HG02798 (cell line): ENCODE measurements at regions not wholly inside any gene's neighbourhood (a gene's known extent, or its start where the extent isn't known, plus 50 kb on each side); places are given as distances from the start of the nearest gene placed in this dataset.

Experiments
- ATAC-seq: cut with Tn5 transposase; IDR thresholded peaks from one replicate; pipeline ENCODE4 v1.9.1; 2021; ENCODE audit warnings: mild to moderate bottlenecking; ENCODE audit not compliant: unreplicated experiment, poor library complexity

DNA sequence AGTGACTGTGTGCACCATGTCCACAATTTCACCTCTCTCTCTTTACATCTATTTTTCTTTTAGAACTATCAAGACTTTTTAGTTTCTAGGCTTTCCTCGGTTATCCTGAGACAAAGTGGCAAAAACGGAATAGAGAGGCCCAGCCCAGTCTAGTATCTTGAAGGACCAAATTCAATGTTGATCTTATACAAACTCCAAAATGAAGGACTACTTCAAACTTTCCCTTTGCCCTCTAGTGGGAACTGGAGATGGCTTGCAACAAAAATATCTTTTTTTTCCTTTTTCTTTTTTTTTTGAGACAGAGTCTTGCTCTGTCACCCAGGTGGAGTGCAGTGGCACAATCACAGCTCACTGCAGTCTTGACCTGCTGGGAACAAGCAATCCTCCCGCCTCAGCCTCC lies 338.5 kb upstream of the UMPS start:
- no peak for ATAC-seq

DNA sequence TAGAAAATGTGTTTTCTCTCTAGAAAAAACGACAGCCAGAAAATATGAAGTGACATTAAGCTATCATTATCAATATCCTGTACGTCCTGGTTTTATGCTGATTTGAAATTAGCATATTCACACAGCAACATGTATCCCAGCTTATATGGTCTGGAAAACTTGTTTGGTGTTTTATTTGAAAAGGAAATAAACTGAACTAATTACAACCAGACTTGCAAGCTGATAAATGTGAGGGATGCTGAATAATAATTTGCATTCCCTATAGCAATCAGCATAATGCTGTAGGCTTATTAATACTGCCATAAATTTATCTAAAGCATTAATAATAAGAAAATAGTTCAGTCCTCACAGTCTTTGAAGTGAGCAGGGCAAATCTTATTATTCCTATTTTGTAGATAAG lies 336.9 kb upstream of the UMPS start:
- ATAC-seq: no peak

DNA sequence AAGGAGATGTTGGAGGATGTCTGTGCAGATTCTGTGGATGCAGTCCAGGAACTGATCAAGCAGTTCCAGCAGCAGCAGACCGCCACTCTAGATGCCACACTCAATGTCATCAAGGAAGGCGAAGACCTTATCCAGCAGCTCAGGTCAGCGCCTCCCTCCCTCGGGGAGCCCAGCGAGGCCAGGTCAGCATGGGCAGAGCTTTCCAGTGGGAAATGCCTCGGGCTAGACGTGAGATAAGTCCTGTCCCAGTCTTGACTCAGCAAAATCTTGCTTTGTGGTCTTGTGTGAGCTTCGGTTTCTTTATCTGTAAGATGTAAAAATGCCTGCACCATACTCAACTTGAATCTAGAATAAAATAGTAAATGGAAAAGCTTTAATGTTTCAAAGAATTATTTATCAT lies 335.1 kb upstream of the UMPS start:
- ATAC-seq: no peak

DNA sequence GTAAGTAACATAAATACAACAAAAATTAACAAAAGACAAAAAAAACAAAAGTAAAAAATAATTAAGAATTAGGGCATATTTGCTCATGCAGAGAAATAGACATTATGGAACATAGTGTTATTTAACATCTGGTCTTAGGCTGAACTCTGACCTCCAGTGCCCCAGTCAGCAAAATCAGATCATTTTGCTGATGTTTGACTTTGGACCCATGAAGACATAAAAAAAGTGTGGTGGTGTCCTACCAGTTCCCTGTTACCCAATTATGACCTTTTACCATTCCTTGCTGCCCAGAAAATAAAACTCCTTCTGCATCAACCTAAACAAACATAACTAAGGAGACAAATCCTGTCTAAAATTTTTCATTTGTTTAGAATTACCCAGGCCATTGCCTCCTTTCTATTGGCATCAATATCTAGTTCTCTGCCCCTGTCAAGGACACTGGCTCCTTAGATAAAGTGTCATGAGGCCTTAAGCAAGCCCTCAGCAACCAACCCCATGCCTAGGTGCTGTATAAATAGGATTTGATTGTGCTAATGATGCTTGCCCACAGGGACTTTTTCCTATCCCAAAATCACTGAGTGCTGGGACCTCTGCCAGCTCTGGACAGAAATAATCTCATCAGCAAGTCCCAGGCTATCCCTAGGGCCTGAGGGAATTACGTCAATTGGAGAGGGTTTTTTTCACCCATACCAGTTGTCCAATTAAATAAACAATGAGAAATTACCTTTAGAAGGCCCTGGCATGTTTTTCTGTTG lies 334.5 kb upstream of the UMPS start:
- no peak for ATAC-seq

DNA sequence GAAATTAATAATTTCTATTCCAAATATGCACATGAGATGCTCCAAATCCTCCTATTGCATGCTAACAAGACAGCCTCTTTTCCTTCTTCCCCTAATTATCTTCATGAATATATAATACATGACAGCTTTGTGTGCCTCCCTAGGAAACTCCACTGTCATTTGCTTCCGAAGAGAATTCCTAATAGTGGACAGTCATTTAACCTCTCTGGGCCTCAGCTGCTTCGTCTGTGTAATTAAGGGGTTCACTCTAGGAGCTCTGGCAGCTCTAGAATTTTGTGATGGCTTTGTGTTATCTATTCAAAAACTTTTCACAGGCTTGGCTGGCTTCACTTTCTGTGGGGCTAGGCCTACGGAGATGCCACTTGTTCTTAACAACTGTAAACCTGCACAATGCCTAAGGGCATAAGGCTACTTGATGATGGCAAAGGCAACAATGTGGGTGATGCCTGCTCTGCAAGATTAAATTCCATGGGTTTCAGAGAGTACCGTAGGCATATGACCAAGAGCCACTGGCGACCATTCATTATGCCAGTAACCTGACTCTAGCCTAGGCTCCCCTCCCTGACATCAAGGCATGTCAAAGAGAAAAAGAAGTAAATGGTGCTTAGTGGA lies 333.8 kb upstream of the UMPS start:
- ATAC-seq: no peak

DNA sequence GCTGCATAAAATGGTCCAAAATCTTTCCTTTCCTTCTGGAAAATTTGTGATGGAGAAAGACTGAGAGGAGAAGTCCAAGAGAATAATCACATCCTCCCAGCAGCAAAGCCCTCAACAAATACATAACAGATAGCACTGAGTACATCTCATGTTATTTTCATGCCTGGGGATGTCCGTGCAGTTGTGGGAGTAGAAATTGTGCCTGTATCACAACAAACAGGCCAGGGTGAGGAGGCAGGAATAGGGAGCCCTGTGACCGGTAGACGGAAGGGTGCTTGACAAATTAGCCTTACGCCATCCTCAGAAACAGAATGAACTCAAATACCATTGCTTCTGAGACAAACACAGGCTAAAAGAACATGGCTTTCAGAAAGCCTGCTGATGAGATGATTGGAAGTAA lies 333.2 kb upstream of the UMPS start:
- no peak for ATAC-seq

DNA sequence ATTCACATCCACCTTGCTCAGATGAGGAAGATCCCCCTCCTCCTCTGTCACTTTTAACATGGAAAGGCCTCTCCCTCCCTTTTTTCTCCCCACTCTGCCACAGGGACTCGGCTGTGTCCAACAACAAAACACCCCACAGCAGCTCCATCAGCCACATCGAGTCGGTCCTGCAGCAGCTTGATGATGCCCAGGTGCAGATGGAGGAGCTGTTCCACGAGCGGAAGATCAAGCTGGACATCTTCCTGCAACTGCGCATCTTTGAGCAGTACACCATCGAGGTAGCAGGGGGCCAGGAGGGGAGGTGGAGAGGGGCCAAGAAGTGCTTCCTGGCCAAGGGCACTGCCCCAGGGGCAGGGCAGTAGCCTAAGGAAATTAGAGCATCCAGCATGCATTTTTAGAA lies 331.7 kb upstream of the UMPS start:
- ATAC-seq: no peak

DNA sequence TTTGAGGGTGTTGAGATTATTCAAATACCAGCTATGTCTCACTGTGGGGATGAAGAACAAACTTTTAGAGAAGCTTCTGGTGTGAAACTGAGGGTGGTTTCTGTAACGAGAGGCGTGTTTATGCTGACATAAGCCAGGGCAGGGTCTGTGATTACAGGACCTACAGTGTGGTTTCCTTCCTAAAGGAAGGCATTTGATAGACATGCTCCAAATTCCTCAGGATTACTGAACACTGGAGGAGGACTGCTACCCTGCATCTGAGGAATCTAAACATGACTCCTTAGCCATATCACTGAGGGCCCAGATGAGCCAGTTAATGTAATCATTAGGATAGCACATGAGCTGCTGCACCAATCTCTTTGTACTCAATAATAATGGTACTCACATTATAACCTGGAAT lies 328.4 kb upstream of the UMPS start:
- no peak for ATAC-seq

DNA sequence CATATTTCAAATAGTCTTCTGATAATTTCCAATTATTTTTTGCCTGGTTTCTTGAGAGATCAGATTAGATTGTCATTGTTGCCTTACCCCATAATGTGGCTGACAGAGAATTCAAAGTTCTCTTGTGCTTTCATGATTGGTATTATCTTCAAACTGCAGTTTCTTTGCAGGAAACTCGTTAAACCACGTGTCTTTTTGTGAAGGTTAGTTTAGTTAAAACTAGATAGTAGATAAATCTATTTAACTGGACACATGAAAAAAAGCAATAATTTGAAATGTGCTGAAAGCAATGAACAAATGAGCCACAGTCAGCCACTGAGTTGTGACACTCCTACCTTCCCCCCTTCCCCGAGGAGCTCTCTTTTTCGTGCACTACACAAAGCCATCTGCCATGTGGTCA lies 327.5 kb upstream of the UMPS start:
- no peak for ATAC-seq

DNA sequence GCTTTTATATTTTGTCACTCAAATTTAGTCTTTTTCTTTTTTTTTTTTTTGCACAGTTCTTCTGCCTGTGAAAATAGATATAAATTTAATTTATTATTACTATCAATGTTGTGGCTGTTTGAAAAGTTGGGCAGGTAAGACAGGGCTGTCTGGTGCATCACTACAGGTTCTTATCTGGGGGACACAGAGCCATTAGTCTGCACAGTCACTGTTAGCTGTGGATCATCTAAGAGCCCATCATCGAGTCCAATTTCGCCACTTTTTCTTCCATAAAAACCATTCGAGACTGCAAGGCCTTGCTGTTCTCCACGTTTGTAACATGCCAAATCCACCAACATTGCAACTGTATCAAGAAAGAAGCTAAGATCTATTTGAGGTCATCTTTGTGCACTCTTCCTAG lies 325.6 kb upstream of the UMPS start:
- ATAC-seq: no peak

DNA sequence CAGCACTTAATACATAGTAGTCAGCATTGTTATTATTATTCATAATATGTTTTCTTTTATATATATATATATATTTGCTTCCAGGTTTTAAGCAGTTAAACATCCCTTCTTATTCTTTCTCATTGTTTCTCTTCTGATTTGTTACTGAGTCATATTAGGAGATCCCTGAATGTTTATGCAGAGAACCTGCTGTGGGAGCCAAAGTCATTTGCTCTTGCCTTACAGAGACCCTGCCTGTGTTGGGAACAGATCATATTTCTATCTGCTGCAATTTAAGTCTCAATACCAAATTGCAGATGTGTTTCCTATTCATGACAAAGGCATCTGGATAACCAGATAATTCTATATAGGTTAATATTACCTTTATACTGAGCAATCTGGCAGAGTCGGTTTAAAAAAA lies 323.0 kb upstream of the UMPS start:
- ATAC-seq: no peak

DNA sequence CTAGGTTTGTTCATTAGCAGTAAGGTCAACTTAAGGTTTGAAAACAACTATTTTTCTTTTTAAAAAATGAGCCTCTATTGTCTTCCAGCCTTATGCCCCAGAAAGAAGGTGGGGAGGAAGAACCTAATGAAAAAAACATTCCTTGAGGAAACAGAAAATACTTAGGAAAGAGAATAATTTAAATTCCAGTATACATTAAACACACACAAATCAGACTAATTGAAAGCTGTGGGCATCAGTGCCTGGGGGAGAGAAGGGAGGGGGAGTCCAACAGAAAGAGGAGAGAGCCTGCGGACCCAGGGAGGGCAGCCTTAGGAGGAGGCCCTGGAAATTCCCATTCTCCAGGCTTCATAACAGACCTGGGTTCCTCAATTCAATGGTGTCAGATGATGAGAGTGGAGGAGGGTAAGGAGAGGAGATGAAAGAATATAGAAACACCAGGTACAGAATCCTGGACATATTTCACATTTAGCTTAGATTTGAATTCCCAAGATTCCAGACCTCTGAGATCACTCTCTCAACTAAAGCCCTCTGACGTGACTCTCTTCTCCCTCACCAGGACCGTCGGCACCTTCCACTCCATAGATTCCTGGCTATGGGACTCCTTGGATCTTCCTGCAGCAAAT lies 320.5 kb upstream of the UMPS start:
- ATAC-seq: no peak

DNA sequence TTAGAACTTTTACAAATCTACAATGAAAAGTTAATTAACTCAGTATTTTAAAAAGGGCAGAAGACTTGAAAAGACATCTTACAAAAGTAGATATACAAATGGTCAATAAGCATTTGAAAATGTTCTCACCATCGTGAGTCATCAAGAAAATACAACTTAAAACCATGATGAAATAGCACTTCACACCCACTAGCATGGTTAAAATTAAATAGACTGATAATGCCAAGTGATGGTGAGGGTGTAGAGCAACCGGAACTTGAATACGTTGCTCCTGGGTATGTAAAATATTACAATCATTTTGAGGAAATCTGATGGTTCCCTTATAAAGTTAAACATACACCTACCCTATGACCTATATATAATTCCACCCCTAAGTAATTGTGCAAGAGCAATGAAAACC lies 319.8 kb upstream of the UMPS start:
- no peak for ATAC-seq

DNA sequence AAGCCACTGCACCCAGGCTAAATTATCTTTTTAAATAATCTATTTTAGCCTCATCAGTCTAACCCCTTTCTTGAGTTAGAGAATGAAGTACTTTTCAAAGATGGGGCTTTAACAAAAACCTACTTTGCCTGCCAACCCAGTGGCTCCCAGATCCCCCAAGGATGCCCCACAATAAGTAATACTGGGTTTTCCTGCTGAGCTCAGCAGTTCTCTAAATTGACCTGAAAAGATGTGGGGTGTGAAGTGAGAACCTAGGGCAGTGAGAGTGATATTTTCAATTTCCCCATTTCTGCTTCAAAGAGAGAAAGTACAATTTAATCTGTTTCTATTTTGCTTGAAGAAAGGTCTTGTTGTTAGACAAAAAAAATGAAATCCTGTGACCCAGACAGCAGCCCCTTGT lies 318.5 kb upstream of the UMPS start:
- ATAC-seq: no peak

DNA sequence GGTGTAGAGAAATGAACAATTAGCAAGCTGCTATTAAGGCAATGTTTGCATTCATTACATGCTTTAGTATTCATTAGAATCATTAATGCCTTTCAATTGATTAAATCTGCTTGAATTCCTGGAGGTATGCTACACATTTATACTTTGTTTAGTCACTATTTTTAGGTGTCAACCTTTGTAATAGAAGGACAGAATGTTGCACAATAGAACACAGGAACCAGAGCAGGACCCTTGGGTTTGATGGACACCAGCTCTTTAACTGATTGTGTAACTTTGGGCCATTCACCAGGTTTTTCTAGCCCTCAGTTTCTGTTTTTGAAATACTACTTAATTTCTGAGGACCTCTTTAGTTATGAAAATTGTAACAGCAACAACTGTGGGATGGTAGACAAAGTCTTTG lies 317.6 kb upstream of the UMPS start:
- ATAC-seq: no peak

DNA sequence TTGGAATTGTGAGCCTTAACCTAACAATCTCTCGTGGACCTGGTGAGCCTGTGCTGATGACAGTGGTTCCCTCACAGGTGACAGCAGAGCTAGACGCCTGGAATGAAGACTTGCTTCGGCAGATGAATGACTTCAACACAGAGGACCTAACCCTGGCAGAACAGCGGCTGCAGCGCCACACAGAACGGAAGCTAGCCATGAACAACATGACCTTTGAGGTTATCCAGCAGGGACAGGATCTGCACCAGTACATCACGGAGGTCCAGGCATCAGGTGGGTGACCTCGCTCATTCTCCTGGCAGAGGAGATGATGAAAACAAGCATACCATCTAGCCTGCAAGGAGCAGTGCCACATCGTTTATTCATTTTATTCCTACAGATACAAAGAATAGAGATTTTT lies 316.9 kb upstream of the UMPS start:
- no peak for ATAC-seq

DNA sequence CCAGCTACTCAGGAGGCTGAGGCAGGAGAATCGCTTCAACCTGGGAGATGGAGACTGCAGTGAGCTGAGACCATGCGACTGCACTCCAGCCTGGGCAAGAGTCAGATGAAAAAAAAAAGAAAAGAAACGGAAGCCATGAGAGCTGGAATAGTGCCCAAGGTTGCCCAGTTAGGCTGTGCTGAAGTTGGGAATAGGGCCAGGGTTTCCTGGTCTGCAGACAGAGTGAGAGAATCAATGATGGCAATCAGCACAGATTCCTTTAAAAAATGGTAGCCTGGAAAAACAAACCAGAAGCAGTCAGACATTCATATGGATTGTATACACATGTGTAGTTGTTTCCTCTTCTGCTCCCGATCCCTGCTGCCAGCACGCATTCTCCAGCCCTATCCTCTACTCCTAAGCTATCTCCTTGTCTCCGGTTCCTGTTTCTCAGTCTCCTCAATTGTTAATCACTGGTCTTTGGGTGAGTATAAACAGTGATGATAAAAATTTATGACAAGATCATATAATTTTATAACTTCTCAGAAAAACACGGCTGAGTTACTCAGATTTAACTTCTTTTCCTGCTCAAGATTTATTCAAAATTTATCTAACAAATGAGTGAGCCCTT lies 316.2 kb upstream of the UMPS start:
- no peak for ATAC-seq

DNA sequence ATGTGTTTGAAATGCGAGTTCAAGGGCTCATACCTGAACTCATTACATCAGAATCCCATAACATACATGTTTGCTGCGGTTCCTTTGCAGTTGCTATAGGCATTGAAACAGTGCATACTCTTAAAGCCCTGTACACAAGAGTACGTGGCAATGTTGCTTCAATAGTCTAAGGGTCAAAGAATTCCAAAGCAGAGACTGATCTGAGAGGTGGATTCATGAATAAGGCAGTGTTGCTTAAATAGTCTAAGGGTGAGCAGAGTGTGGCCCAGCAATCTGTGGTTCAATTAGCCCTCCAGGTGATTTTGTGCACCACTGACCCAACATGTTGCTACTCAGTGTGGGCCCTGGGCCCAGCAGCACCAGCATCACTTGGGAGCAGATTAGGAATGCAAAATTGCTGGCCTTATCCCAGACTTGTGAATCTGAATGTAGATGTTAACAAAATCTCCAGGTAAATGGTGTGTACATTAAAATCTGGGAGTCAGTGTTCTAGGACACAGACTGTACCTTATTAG lies 314.7 kb upstream of the UMPS start:
- no peak for ATAC-seq

DNA sequence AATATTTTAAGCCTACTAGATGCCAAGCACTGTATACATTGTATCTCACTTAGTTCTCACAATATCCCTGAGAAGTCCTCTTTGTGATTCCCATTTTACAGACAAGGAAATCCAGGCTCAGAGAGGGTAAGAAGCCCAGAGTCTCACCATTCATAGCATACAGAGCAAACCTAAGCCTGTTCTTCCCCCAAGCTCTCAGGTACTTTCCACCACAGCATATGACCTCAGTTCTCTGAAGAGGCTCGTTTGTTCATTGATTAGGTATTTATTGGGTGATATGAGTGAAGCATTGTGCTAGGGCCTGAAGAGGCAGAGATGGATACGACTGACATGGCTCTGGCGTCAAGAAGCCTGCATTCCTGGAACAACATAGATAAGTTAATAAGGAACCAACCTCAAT lies 310.9 kb upstream of the UMPS start:
- no peak for ATAC-seq

DNA sequence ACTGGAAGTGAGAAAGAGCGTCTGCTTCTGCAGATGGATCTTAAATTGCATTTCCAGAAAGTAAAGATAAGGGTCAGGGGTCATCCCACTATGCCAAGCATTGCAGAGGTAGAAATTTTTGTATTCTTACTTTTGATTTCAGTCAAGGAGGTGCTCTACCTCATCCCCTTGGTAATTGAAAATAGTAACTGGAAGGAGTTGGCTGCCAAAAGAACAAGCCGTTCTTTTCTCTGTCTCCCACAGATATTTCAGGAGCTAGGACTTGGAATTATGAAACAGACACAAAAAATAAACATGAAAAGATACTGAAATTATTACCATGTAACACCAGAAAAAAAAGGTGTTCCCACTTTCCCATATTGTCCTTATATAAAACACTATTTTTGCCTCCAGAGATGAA lies 309.9 kb upstream of the UMPS start:
- ATAC-seq: no peak

DNA sequence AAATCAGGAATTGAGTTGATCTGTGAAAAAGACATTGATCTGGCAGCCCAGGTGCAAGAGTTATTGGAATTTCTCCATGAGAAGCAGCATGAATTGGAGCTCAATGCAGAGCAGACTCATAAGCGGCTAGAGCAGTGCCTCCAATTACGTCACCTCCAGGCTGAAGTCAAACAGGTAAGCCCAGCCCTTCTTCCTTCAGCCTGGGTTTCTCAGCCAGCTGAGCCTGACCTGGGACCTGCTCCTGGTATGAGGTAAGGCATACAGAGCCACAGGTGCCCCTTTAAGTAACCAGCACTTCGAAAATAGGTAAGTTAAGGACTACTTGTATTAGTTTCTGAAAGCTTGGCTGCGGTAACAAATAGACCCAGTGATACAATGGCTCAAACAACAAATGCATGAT lies 307.4 kb upstream of the UMPS start:
- ATAC-seq: no peak
